Activated T-helper 17 cell treated with anti-CD3 and anti-CD28 coated beads, Interleukin-2, amount 50 U/mL, for 72 hours (primary cell): ENCODE measurements at regions not wholly inside any gene's neighbourhood (a gene's known extent, or its start where the extent isn't known, plus 50 kb on each side); places are given as distances from the start of the nearest gene placed in this dataset.

ENCODE experiments used
- ATAC-seq: fragments of 150-1000 bp; cut with Tn5 transposase; replicated peaks from 2 replicates; pipeline ENCODE4 v1.10.0; 2021; ENCODE audit warnings: mild to moderate bottlenecking, moderate library complexity
- H3K27ac Mint-ChIP-seq: one replicate; pipeline ENCODE4 v1.8.0; 2022; ENCODE audit warnings: mixed read lengths
- H3K27me3 Mint-ChIP-seq: one replicate; pipeline ENCODE4 v1.8.0; 2022; ENCODE audit warnings: mixed read lengths
- H3K36me3 Mint-ChIP-seq: one replicate; pipeline ENCODE4 v1.8.0; 2022; ENCODE audit warnings: low read depth, mild to moderate bottlenecking, mixed read lengths
- H3K4me1 Mint-ChIP-seq: one replicate; pipeline ENCODE4 v1.8.0; 2022; ENCODE audit warnings: mixed read lengths
- H3K4me3 Mint-ChIP-seq: one replicate; pipeline ENCODE4 v1.8.0; 2022; ENCODE audit warnings: mild to moderate bottlenecking, mixed read lengths
- H3K9me3 Mint-ChIP-seq: one replicate; pipeline ENCODE4 v1.8.0; 2022; ENCODE audit warnings: mixed read lengths

DNA sequence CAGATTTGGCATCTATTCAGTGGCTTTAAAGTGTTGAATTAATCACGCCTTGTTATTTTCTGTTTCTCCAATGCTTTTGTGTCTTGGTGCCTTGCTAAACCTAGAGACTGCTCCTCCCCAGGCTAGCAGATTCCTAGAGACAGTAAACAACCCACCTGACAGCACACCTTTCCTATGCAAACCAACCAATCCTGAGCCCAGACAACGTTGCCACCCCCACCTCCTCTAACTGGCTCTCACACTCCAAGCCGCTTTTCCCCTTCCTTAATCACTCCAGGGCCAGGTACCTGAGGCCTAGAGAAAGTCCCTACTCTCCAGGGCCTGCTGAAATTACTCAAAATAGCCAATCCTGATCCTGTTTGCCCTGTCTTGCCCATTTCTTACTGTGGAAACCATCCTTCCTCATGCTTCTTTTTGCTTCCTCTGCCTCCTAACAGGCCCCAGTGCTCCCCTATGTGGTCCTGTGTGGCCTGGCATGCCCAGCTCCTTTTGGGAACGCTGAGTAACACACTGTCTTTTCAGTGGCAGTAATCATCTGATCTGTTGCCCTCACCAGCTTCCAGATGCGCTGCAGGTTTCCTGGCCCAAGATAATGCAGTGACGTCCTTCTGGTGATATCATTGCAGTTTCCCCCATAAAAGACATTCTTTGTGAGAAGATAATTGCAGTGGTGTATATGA, 53.4 kb downstream of the GAS1 start:
- no peak overlapping the region for H3K27ac Mint-ChIP-seq
- H3K27me3 Mint-ChIP-seq = peaks cover 5% of the 10 kb centered on the region
- H3K36me3 Mint-ChIP-seq = no peaks in the 10 kb centered on the region
- H3K4me3 Mint-ChIP-seq = no peak overlapping the region
- no peaks in the 10 kb centered on the region for H3K9me3 Mint-ChIP-seq
- no peaks in the 10 kb centered on the region for H3K4me1 Mint-ChIP-seq
- ATAC-seq = no peak

DNA sequence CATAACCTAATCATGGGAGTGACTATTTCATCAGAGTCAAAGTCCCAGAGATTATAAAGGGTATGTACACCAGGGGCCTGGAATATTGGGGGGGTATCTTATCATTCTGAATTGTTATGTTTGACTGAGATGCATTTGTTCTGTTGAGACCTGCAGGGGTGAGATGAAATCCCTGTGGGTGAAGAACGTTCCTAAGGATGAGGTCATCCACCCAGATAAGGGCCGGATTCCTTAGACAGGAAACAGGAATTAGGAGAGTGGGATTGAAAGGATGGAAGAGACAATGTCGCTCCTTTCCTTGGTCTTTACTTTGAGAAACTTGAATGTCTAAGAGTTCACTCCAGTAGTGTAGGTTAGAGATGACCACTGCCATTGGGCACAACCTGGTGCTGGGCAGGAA, 54.7 kb downstream of the GAS1 start:
- H3K36me3 Mint-ChIP-seq = no peaks in the 10 kb centered on the region
- no peak overlapping the region for H3K27ac Mint-ChIP-seq
- no peaks in the 10 kb centered on the region for H3K4me1 Mint-ChIP-seq
- H3K27me3 Mint-ChIP-seq = peaks cover 8% of the 10 kb centered on the region
- H3K4me3 Mint-ChIP-seq = no peak overlapping the region
- ATAC-seq = no peak
- H3K9me3 Mint-ChIP-seq = no peaks in the 10 kb centered on the region

DNA sequence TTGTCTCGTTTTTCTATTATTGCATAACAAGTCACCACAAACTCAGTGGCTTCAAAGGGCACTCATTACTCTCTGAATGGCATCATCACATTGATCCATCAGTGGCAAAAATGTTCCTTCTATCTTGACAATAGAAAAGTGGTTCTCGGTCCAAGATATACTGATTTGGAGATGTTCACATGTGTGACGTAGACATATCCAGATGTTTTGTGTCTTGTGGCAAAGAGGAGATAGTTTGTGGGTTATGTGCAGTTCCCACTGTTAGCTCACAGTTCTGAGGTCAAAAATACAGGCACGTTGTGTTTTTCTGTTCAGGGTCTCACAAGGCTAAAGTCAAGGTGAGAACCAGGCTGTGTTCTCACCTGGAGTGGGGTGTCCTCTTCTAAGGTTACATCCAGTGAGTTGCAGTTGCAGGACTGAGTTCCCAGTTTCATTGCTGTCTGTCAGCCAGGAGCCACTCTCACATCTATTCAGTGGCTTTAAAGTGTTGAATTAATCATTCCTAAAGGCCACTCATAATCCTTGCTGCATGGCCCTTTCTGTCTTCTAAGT, 55.3 kb downstream of the GAS1 start:
- Mint-ChIP-seq H3K27me3 (peaks cover 11% of the 10 kb centered on the region), H3K9me3 (no peaks in the 10 kb centered on the region), H3K36me3 (no peaks in the 10 kb centered on the region), H3K4me1 (no peaks in the 10 kb centered on the region), H3K27ac (no peak overlapping the region), H3K4me3 (no peak overlapping the region)
- no peak for ATAC-seq

DNA sequence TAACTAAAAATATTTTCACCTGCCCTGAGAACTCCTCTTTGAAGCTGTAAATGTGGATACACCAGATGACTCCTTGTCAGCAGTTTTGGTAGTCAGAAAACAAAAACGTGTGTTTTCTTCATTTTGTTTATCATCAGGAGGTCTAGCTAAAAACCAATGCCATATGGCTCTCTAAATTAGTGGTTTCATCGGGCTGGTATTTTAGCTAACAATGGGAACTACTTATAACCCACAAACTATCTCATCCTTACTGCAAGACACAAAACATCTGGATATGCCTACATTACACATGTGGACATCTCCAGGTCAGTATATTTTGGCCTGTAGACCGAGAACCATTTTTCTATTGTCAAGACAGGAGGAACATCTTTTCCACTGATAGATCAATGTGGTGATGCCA, 56.2 kb downstream of the GAS1 start:
- no peak for ATAC-seq
- Mint-ChIP-seq H3K9me3 (no peaks in the 10 kb centered on the region), H3K4me1 (no peaks in the 10 kb centered on the region), H3K4me3 (no peak overlapping the region), H3K27me3 (peaks cover 17% of the 10 kb centered on the region), H3K27ac (no peak overlapping the region), H3K36me3 (no peaks in the 10 kb centered on the region)

DNA sequence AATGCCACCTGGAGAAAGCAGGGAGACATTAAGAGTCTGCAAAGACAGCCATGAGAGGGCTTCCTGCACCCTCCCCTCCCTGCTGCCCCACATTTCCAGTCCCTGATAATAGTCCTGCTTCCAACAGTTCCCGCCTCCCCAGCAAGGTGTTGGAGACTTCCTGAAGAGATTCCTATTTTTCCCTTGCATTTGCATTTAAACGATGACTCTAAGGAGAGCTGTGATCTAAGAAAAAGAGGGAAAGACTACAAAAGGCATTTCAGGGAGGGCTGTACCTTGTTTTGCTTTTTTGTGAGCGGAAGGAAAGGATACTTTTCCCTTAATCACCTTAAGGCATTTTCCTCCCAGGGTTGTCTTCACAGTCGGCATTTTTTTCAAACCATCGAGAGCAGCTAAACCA, 62.1 kb downstream of the GAS1 start:
- Mint-ChIP-seq H3K36me3 (no peaks in the 10 kb centered on the region), H3K4me3 (no peak overlapping the region), H3K27ac (no peak overlapping the region), H3K27me3 (peaks cover 15% of the 10 kb centered on the region), H3K4me1 (no peaks in the 10 kb centered on the region), H3K9me3 (no peaks in the 10 kb centered on the region)
- ATAC-seq = no peak

DNA sequence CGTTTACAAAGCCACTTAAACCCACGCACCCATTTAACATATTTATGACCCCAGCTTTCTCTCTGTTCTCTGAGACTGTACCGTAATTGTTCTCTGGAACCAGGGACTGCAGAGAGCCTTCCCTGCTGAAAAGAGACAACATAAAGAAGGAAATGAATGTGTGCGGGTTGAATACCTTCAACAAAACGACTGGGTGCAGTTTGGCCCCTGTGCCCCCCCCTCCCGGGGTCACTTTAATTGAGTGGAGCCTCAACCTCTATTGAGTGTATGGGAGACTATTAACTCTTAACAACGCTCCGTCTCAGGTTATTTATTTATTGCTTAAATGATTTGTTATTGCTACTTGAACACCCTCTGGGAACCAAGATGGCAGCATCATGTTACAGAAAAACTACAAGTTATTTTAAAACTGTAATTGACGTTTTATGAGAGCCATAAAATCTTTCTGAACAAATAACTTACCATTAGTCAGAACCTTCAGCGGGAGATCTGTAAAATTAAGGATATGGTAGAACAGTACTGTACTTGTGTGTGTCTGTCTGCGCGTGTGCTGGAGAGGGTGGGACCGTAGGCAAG, 70.6 kb downstream of the GAS1 start:
- Mint-ChIP-seq H3K36me3 (no peaks in the 10 kb centered on the region), H3K27ac (no peak overlapping the region), H3K9me3 (no peaks in the 10 kb centered on the region), H3K27me3 (peaks cover 17% of the 10 kb centered on the region), H3K4me1 (no peaks in the 10 kb centered on the region), H3K4me3 (no peak overlapping the region)
- no peak for ATAC-seq

DNA sequence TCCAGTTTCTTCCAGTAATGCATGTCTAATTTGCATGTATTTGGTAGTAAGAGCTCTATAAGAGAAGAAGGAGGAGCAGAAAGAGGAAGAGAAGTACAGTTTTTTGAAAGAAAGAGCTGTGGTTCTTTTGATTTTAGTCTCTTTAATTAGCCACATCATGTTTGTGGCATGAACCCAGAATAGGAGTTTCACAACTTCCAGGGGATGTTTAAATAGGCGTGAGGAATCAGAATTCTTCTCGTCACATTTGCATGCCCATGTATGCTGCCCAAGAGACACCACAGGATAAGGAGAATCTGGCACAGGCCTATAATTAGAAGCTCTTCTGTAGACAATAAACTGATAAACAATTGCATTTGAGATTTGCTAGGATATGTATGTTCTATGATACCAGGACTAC, 78.7 kb downstream of the GAS1 start:
- H3K36me3 Mint-ChIP-seq = no peaks in the 10 kb centered on the region
- no peaks in the 10 kb centered on the region for H3K4me1 Mint-ChIP-seq
- H3K4me3 Mint-ChIP-seq = no peak overlapping the region
- peaks cover 24% of the 10 kb centered on the region for H3K27me3 Mint-ChIP-seq
- H3K27ac Mint-ChIP-seq = no peak overlapping the region
- H3K9me3 Mint-ChIP-seq = no peaks in the 10 kb centered on the region
- ATAC-seq = no peak

DNA sequence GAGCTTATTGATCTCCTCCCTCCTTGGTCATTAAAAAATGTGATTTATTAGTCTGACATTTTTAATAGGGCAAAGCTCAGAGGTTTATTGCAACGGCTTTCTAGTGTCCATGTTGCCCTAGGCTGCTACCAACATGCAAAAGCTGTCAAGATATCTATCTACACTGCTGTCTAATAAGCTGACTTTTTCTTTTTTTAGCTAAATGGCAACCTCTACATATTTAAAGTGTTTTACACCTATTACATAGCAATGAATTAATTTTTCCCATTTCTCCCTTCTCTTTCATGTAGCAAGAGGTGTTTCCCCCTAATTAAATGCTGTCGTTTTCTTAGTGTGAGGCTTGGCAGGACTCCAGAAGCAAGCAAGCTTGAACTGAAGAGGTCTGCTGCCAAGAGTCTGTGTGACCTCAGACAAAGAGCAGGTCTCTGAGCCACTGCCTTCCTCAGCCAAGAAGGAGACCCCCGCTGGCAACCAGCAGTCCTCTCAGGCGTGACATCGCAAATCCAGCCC, 79.4 kb downstream of the GAS1 start:
- H3K27ac Mint-ChIP-seq = no peak overlapping the region

DNA sequence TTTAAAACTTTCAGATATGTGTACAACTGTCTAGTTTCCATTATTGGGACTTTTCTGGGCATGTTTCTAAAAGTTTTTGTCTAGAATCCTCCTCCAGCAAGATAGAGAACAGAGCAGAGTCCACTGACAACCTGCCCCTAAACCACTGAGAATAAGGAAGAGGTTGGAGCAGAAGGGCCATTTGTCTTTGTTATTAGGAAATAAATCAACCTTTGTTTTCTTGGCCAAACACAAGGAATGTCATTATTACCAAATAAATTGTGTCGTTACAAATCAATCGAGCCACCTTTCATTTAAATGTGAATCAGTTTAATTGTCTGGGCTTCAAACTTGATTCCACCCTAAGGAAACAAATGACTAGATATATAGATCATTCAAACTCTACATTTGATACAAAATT, 81.4 kb downstream of the GAS1 start:
- Mint-ChIP-seq H3K27ac (no peak overlapping the region), H3K27me3 (peaks cover 22% of the 10 kb centered on the region), H3K4me1 (no peaks in the 10 kb centered on the region), H3K9me3 (no peaks in the 10 kb centered on the region), H3K36me3 (no peaks in the 10 kb centered on the region), H3K4me3 (no peak overlapping the region)
- no peak for ATAC-seq

More for the DNA sequence above, 79.4 kb downstream of the GAS1 start:
- Mint-ChIP-seq H3K9me3 (no peaks in the 10 kb centered on the region), H3K27me3 (peaks cover 24% of the 10 kb centered on the region), H3K4me1 (no peaks in the 10 kb centered on the region), H3K36me3 (no peaks in the 10 kb centered on the region), H3K4me3 (no peak overlapping the region)
- no peak for ATAC-seq

DNA sequence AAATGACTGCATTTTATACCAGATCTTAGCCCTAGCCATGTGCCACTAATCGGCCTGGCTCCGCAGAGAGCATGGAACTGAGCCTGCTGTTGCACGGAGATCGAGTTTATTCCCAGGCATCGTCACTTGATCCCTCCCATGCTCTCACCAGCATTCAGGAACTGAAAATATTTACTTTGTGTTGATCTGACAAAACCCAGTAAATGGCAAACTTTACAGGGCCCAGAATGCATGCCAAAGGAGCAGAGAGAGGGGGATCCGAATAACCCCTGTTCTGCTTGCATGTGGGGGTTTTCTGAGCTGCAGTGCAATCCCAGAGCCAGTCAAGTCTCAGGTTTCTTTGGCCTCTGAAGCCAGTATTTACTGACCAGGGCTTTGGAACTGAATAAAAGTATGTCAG, 87.3 kb downstream of the GAS1 start:
- Mint-ChIP-seq H3K4me3 (no peak overlapping the region), H3K36me3 (no peaks in the 10 kb centered on the region)
- ATAC-seq = no peak

DNA sequence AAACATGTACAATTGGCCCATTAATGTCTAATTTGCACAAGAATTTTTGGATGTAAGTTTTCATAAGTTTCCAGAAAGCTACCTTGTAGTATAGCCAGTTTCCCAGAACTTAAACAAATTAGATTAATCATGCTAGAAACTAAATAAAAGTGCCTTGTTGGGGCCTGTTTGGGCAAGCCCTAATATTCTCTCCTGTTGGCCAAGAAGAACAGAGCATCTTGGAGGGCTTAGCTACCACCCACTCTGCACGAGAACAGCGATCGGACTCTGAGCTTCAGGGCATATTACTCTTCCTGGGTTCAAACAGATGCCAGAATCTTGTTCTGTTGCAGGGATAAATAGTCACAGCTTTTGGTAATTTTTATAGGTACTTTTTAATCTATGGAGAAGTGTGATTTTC, 88.2 kb downstream of the GAS1 start:
- Mint-ChIP-seq H3K27ac (no peak overlapping the region), H3K36me3 (no peaks in the 10 kb centered on the region), H3K27me3 (peaks cover 9% of the 10 kb centered on the region), H3K4me1 (no peaks in the 10 kb centered on the region), H3K4me3 (no peak overlapping the region), H3K9me3 (no peaks in the 10 kb centered on the region)
- ATAC-seq = no peak

More for the DNA sequence above, 87.3 kb downstream of the GAS1 start:
- Mint-ChIP-seq H3K27ac (no peak overlapping the region), H3K4me1 (no peaks in the 10 kb centered on the region), H3K27me3 (peaks cover 13% of the 10 kb centered on the region), H3K9me3 (no peaks in the 10 kb centered on the region)

DNA sequence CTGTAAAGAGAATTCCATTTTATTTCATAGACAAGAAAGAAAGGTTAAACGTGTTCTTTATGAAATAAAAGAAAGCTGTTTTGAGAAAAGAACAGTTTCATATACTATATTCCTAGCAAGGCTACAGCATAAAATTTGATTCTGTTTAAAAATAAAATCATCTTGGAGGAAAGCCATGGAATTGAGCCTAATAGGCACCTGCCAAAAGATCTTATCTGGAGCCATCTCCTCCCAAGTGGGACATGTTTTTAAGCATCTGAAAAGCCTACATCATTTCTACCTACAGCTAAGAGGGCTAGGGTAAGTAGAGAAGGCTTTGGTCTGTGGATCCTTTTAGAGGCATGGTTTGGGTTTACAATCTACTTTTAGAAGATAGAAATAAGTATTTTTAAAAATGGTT, 89.3 kb downstream of the GAS1 start:
- H3K9me3 Mint-ChIP-seq = no peaks in the 10 kb centered on the region
- no peak overlapping the region for H3K27ac Mint-ChIP-seq
- H3K4me3 Mint-ChIP-seq = no peak overlapping the region
- H3K4me1 Mint-ChIP-seq = no peaks in the 10 kb centered on the region
- no peaks in the 10 kb centered on the region for H3K36me3 Mint-ChIP-seq
- no peak for ATAC-seq
- H3K27me3 Mint-ChIP-seq = peaks cover 7% of the 10 kb centered on the region

DNA sequence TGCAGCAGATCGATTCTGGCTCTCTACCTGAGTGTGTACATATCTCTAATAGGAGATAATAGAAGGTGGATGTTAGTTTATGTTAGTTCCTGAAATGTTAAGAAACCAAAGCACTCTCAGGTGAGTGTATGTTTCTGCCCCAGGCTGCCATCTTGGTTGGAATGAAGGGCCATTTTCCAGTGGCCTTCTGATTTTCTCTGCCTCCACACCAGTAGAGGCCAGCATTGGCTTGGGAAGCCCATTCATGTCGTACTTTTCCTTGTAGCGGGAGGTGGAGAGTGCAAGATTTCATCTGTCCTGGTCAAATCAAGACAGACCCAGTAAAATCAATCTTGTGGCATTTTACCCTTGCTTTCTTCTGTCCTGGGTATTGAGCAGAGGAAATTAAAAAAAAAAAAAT, 91.0 kb downstream of the GAS1 start:
- H3K4me1 Mint-ChIP-seq = no peaks in the 10 kb centered on the region
- ATAC-seq = no peak
- H3K4me3 Mint-ChIP-seq = no peak overlapping the region
- peaks cover 12% of the 10 kb centered on the region for H3K27me3 Mint-ChIP-seq
- peaks cover 5% of the 10 kb centered on the region for H3K9me3 Mint-ChIP-seq
- no peaks in the 10 kb centered on the region for H3K36me3 Mint-ChIP-seq
- no peak overlapping the region for H3K27ac Mint-ChIP-seq

DNA sequence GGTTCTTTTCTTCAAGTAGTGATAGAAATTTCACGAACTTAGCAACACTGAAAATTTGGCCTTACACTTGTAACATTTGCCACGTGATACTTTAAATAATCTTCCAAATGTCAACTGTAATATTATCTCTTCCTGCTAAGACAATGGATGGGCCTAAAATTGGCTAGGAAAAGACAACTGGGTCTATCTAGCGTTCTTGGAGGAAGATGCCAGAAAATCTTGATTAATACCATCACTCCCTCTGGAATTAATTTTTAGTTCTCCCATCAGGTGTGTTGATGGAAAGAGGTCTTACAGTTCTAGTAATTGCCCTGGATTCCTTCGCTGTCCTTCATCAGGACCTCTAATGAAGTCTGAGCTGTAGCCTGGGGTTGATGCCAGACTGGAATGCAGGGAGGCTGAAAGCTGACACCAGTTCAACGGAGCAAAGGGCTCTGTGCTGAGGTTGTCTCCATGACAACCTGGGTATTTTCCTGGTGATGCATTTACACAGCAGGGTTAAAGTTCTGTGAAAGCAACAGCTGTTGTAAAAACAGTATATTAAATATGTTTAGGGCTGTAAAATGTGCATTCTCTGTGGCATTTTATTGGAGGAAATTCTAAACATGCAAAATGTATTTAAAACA, 92.3 kb downstream of the GAS1 start:
- H3K4me3 Mint-ChIP-seq = no peak overlapping the region
- H3K9me3 Mint-ChIP-seq = peaks cover 5% of the 10 kb centered on the region
- no peaks in the 10 kb centered on the region for H3K4me1 Mint-ChIP-seq
- H3K27me3 Mint-ChIP-seq = peaks cover 12% of the 10 kb centered on the region
- H3K36me3 Mint-ChIP-seq = no peaks in the 10 kb centered on the region
- no peak for ATAC-seq
- no peak overlapping the region for H3K27ac Mint-ChIP-seq

DNA sequence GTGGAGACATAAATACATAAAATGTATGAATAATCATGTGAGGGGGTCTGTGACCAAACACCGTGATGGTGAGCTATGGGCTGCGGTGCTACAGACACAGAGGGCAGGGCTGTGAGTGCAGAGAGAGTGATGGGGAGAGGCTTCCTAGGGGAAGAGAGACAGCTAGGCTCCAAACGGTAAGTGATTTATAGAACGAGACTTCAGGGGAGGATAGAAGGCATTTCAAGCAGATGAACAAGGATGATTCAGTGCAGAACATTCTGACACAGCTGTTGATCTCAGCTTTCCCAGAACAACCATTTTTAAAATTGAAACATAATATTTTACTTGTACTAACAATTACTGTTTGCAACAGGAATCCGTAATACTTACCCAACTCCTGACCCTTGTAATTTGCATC, 100.7 kb downstream of the GAS1 start:
- Mint-ChIP-seq H3K4me3 (no peak overlapping the region), H3K9me3 (no peaks in the 10 kb centered on the region), H3K36me3 (no peaks in the 10 kb centered on the region), H3K4me1 (no peaks in the 10 kb centered on the region), H3K27ac (no peak overlapping the region), H3K27me3 (no peaks in the 10 kb centered on the region)
- ATAC-seq = no peak
